Stimulated activated naive B cell treated with anti-CD40 and anti-IgM and Interleukin-4, amounts not matched to agents 10 μg/mL and 1 μg/mL and 100 μg/mL, for 72 hours (primary cell): ENCODE measurements at regions not wholly inside any gene's neighbourhood (a gene's known extent, or its start where the extent isn't known, plus 50 kb on each side); places are given as distances from the start of the nearest gene placed in this dataset.

Source experiments
- ATAC-seq, 2 donors: fragments of 150-1000 bp; cut with Tn5 transposase; replicated peaks; 2 replicates each; pipeline ENCODE4 v1.10.0; 2021; ENCODE audit warnings: moderate library complexity in 1 of 2
- DNase-seq: peaks from one replicate; pipeline ENCODE4 v3.0.0; 2021
- H3K27ac Mint-ChIP-seq: one replicate; pipeline ENCODE4 v1.8.0; 2022; ENCODE audit warnings: mild to moderate bottlenecking, mixed read lengths
- H3K27me3 Mint-ChIP-seq, 2 donors: one replicate each; pipeline ENCODE4 v1.8.0; 2022; ENCODE audit warnings: mixed read lengths in 2 of 2
- H3K36me3 Mint-ChIP-seq, 2 donors: one replicate each; pipeline ENCODE4 v1.8.0; 2022; ENCODE audit warnings: mixed read lengths in 2 of 2, mild to moderate bottlenecking in 1 of 2
- H3K4me1 Mint-ChIP-seq, 2 donors: one replicate each; pipeline ENCODE4 v1.8.0; 2022; ENCODE audit warnings: mixed read lengths in 2 of 2, mild to moderate bottlenecking in 1 of 2
- H3K4me3 Mint-ChIP-seq, 2 donors: one replicate each; pipeline ENCODE4 v1.8.0; 2022; ENCODE audit warnings: mild to moderate bottlenecking in 2 of 2, mixed read lengths in 2 of 2, moderate library complexity in 1 of 2
- H3K9me3 Mint-ChIP-seq, 2 donors: one replicate each; pipeline ENCODE4 v1.8.0; 2022; ENCODE audit warnings: mixed read lengths in 2 of 2, mild to moderate bottlenecking in 1 of 2

- Mint-ChIP-seq H3K27me3 (peaks cover 0 to 15% of the 10 kb centered on the region in 2 donors), H3K27ac (no peak overlapping the region), H3K36me3 (no peaks in the 10 kb centered on the region), H3K4me3 (no peak overlapping the region), H3K9me3 (no peaks in the 10 kb centered on the region), H3K4me1 (no peaks in the 10 kb centered on the region)
- no peak for ATAC-seq
- no peak for DNase-seq
These were observed 51.2 kb downstream of the FOXL3 start for GRCh38 chr7:340979-341694.

- no peak for DNase-seq
- Mint-ChIP-seq H3K27ac (no peak overlapping the region), H3K27me3 (peaks cover 0 to 15% of the 10 kb centered on the region in 2 donors), H3K4me1 (no peaks in the 10 kb centered on the region), H3K9me3 (peaks cover 0 to 2% of the 10 kb centered on the region in 2 donors), H3K4me3 (no peak overlapping the region), H3K36me3 (no peaks in the 10 kb centered on the region)
- ATAC-seq, result no peak
These were observed 52.1 kb downstream of the FOXL3 start for GRCh38 chr7:341841-342638.

DNA sequence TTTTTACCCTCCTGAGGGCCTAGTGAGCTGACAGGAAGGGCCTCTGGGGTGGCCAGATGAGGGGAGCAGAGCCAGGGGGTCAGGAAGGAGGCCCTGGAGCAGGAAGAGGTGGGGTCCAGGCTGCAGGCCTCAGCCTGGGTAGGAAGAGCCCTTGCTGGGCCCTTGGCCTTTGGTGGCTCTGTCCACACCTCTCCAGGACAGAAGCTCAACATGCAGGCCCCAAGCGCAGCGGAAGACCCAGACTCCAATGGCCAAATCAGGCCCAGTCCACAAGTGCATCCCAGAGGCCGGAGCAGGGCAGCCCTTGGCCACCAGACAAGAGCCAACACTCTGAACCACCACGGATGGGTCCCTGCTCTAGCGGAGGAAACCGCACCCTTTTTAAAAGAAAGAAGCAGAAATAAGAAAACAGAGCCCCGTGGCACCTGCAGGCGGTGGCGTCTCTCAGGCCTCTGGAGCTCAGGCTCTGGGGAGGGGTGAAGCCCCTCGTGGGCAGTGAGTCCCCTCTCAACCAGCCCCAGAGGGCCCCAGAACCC is 52.8 kb downstream of the FOXL3 start:
- no peak for ATAC-seq
- Mint-ChIP-seq H3K27me3 (peaks cover 0 to 15% of the 10 kb centered on the region in 2 donors), H3K4me3 (no peak overlapping the region)

GRCh38 chr7:343227-343822 is 53.4 kb downstream of the FOXL3 start:
- Mint-ChIP-seq H3K4me3 (no peak overlapping the region), H3K36me3 (no peaks in the 10 kb centered on the region), H3K9me3 (peaks cover 0 to 2% of the 10 kb centered on the region in 2 donors), H3K4me1 (no peaks in the 10 kb centered on the region), H3K27ac (no peak overlapping the region), H3K27me3 (peaks cover 0 to 15% of the 10 kb centered on the region in 2 donors)
- DNase-seq, result no peak
- ATAC-seq, result no peak

More for the DNA sequence above, 52.8 kb downstream of the FOXL3 start:
- no peak overlapping the region for H3K27ac Mint-ChIP-seq
- no peaks in the 10 kb centered on the region for H3K4me1 Mint-ChIP-seq
- no peak for DNase-seq
- peaks cover 0 to 2% of the 10 kb centered on the region in 2 donors for H3K9me3 Mint-ChIP-seq
- H3K36me3 Mint-ChIP-seq, result no peaks in the 10 kb centered on the region

GRCh38 chr7:343864-344607 is 54.1 kb downstream of the FOXL3 start:
- Mint-ChIP-seq H3K4me3 (no peak overlapping the region), H3K27ac (no peak overlapping the region), H3K4me1 (no peaks in the 10 kb centered on the region), H3K36me3 (peaks cover 0 to 3% of the 10 kb centered on the region in 2 donors), H3K27me3 (peaks cover 0 to 15% of the 10 kb centered on the region in 2 donors), H3K9me3 (peaks cover 0 to 2% of the 10 kb centered on the region in 2 donors)
- DNase-seq, result no peak
- no peak for ATAC-seq

GRCh38 chr7:344608-344994 is 54.6 kb downstream of the FOXL3 start:
- Mint-ChIP-seq H3K4me3 (no peak overlapping the region), H3K9me3 (peaks cover 0 to 2% of the 10 kb centered on the region in 2 donors), H3K4me1 (no peaks in the 10 kb centered on the region), H3K27ac (no peak overlapping the region), H3K36me3 (peaks cover 0 to 3% of the 10 kb centered on the region in 2 donors), H3K27me3 (peaks cover 0 to 14% of the 10 kb centered on the region in 2 donors)
- ATAC-seq, result no peak
- DNase-seq, result no peak

- peaks cover 0 to 2% of the 10 kb centered on the region in 2 donors for H3K9me3 Mint-ChIP-seq
- H3K27ac Mint-ChIP-seq, result no peak overlapping the region
- ATAC-seq (no peak), DNase-seq (no peak)
- H3K36me3 Mint-ChIP-seq, result peaks cover 0 to 3% of the 10 kb centered on the region in 2 donors
- no peaks in the 10 kb centered on the region for H3K4me1 Mint-ChIP-seq
- H3K27me3 Mint-ChIP-seq, result peaks cover 0 to 7% of the 10 kb centered on the region in 2 donors
- no peak overlapping the region for H3K4me3 Mint-ChIP-seq
These were observed 56.3 kb downstream of the FOXL3 start for GRCh38 chr7:346116-346898.

GRCh38 chr7:347001-347590 is 57.1 kb downstream of the FOXL3 start:
- peaks cover 5 to 13% of the 10 kb centered on the region in 2 donors for H3K27me3 Mint-ChIP-seq
- no peak overlapping the region for H3K27ac Mint-ChIP-seq
- H3K9me3 Mint-ChIP-seq, result peaks cover 0 to 2% of the 10 kb centered on the region in 2 donors
- H3K36me3 Mint-ChIP-seq, result peaks cover 3 to 4% of the 10 kb centered on the region in 2 donors
- ATAC-seq (no peak), DNase-seq (no peak)
- H3K4me1 Mint-ChIP-seq, result peaks cover 0 to 6% of the 10 kb centered on the region in 2 donors
- H3K4me3 Mint-ChIP-seq, result no peak overlapping the region

DNA sequence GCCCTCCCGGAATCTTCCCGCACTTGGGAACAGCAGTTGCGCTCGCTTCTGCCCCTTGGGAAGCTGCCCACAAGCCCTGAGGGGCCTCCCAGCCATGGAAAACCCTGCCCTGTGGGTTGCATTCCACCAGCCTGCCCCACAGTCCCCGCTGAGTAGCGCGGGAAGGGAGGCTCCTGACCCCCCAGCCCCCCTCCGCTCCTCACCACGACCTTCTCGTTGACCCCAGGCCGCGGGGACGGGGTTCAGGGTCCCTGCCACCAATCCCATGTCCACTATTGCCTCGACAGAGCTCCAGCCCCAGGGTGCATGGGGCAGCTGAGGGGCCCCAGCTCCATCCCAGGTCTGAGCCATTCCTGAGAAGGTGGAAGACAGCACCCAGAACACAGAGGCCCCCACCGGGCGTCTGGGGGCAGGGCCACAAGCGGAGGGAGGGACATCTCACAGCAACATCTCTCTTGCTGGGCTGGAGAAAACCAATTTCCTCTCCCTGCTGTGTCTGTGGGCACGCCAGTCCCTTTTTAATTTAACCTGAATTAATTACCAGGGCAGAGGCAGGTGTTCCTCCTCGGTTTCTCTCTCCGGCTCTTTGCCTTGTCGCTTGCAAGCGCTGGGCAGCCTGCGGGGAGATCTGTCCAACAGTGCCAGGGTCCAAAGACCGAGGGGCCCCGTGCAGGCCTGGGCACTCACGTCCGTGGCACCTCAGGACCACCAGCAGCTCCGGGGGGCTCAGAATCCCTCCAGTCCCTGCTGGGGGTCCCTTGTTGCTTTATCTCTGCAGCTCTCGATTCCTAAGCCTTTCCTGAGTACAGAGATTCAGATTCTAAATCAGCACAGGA is 57.9 kb downstream of the FOXL3 start:
- DNase-seq (no peak), ATAC-seq (no peak)
- Mint-ChIP-seq H3K4me3 (no peak overlapping the region), H3K27me3 (peaks cover 12 to 14% of the 10 kb centered on the region in 2 donors), H3K4me1 (peaks cover 0 to 10% of the 10 kb centered on the region in 2 donors), H3K27ac (no peak overlapping the region), H3K36me3 (peaks cover 3 to 4% of the 10 kb centered on the region in 2 donors), H3K9me3 (peaks cover 0 to 2% of the 10 kb centered on the region in 2 donors)

DNA sequence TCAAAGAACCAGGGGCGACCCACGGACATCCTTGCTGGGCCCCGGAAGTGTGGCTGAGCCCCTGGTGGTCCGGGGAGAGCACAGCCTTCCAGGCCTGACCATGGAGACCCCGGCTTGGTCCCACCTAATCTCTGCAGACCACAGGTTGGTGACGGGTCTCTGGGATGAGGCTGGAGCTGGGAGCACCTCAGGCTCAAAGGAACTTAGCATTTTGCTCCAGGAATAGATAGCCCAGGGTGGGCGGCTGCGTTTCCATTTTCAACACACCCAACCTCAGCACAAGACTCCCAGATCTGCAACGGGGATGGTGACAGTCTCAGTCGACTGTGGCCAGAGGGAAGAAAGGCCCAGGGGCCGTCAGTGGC is 58.5 kb downstream of the FOXL3 start:
- DNase-seq, result no peak
- H3K36me3 Mint-ChIP-seq, result peaks cover 3 to 4% of the 10 kb centered on the region in 2 donors
- H3K27ac Mint-ChIP-seq, result no peak overlapping the region
- peaks cover 12 to 14% of the 10 kb centered on the region in 2 donors for H3K27me3 Mint-ChIP-seq
- H3K4me3 Mint-ChIP-seq, result no peak overlapping the region
- no peak for ATAC-seq
- peaks cover 0 to 2% of the 10 kb centered on the region in 2 donors for H3K9me3 Mint-ChIP-seq
- peaks cover 0 to 10% of the 10 kb centered on the region in 2 donors for H3K4me1 Mint-ChIP-seq

DNA sequence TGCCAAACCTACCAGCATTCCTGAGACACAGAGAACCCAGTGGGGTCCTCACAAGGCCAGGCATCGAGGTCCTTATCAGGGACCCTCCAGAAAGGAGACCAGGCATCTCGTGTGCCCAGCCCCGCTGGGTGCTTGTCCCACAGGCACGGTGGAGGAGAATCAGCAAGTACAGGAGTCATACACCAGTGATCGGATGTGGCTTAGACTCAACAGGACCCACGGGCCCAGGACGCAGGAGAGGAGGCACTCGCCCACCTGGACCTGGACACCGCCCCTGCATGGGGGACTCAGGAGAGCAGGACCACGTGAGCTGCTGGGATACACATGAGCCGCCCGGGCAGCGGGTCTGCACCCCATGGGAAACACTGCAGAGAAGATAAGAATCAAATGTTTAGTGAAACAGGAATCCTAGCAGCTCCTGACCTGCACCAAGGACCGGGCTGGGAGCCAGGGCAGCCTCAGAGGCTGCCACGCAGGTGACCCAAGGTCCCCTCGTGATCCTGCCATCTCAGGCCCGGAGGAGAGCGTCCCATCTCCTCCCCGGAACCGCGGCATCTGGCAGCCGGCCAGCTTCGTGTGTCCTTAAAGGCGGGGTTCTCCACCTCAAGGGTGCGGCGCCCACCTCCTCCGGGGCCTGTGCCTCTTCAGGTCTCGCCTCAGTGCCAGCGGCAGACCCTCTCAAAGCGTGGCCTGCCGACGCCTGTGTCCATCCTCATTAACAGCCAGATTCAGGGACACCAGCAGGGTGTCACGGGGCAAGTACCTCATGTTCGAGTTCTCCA is 59.2 kb downstream of the FOXL3 start:
- H3K27me3 Mint-ChIP-seq, result peaks cover 12 to 14% of the 10 kb centered on the region in 2 donors
- DNase-seq (no peak), ATAC-seq (no peak)
- no peak overlapping the region for H3K4me3 Mint-ChIP-seq
- H3K9me3 Mint-ChIP-seq, result peaks cover 0 to 2% of the 10 kb centered on the region in 2 donors
- H3K36me3 Mint-ChIP-seq, result peaks cover 3 to 4% of the 10 kb centered on the region in 2 donors
- no peak overlapping the region for H3K27ac Mint-ChIP-seq
- H3K4me1 Mint-ChIP-seq, result peaks cover 0 to 10% of the 10 kb centered on the region in 2 donors

GRCh38 chr7:351256-351655 is 61.3 kb downstream of the FOXL3 start:
- Mint-ChIP-seq H3K36me3 (peaks cover 3 to 4% of the 10 kb centered on the region in 2 donors), H3K4me3 (no peak overlapping the region), H3K9me3 (peaks cover 0 to 2% of the 10 kb centered on the region in 2 donors), H3K27me3 (peaks cover 12 to 14% of the 10 kb centered on the region in 2 donors), H3K4me1 (peaks cover 0 to 10% of the 10 kb centered on the region in 2 donors), H3K27ac (no peak overlapping the region)
- DNase-seq (no peak), ATAC-seq (peak; percentile 54 to 60)
